MCF 10A (cell line): ENCODE measurements at regions not wholly inside any gene's neighbourhood (a gene's known extent, or its start where the extent isn't known, plus 50 kb on each side); places are given as distances from the start of the nearest gene placed in this dataset.

Experiments
- BruUV-seq: library from RNA; stranded (reverse); fragments of 400-500 nt; replicated peaks from 2 replicates; lab custom pipeline; 2021; lab: Mats Ljungman, UMichigan
- CTCF ChIA-PET: fragments of 300-600 bp; sonication (Branson Sonifier 250); formaldehyde crosslinking; extraction: SDS; loops from one replicate; lab custom pipeline; 2021; ENCODE audit warnings: antibody characterized with exemption, inconsistent platforms; lab: Yijun Ruan, JAX
- POLR2A ChIA-PET: fragments of 300-600, 350-650 bp; sonication (Branson Sonifier 250); formaldehyde crosslinking; extraction: SDS; loops from one replicate; lab custom pipeline; 2020; ENCODE audit warnings: antibody characterized with exemption, inconsistent platforms; lab: Yijun Ruan, JAX
- DNase-seq: peaks from one replicate; pipeline ENCODE4 v3.0.0-alpha.2; 2018; ENCODE audit not compliant: unreplicated experiment
- H3K27ac Mint-ChIP-seq: one replicate; pipeline ENCODE4 v1.8.0; 2022; ENCODE audit warnings: mild to moderate bottlenecking, low read depth, mixed read lengths; ENCODE audit not compliant: unreplicated experiment
- H3K27me3 Mint-ChIP-seq: one replicate; pipeline ENCODE4 v1.8.0; 2022; ENCODE audit warnings: mixed read lengths; ENCODE audit not compliant: insufficient read depth, unreplicated experiment
- H3K36me3 Mint-ChIP-seq: one replicate; pipeline ENCODE4 v1.8.0; 2022; ENCODE audit warnings: mild to moderate bottlenecking, moderate library complexity, mixed read lengths; ENCODE audit not compliant: insufficient read depth, unreplicated experiment
- H3K4me1 Mint-ChIP-seq: one replicate; pipeline ENCODE4 v1.8.0; 2022; ENCODE audit warnings: mixed read lengths; ENCODE audit not compliant: insufficient read depth, unreplicated experiment
- H3K4me3 Mint-ChIP-seq: one replicate; pipeline ENCODE4 v1.8.0; 2022; ENCODE audit warnings: mild to moderate bottlenecking, moderate library complexity, mixed read lengths; ENCODE audit not compliant: unreplicated experiment
- H3K9me3 Mint-ChIP-seq: one replicate; pipeline ENCODE4 v1.8.0; 2022; ENCODE audit warnings: mixed read lengths; ENCODE audit not compliant: unreplicated experiment
- CTCF ChIP-seq: fragments of 200-600 bp; IDR thresholded peaks from one replicate; pipeline ENCODE4 v1.8.0; 2022; ENCODE audit warnings: antibody characterized with exemption, mild to moderate bottlenecking; ENCODE audit not compliant: unreplicated experiment
- intact Hi-C: fragments of 100-400 bp; cut with micrococcal nuclease; formaldehyde crosslinking; loops from 2 replicates; pipeline ENCODE4 v1.14.1; 2022

GRCh38 chr11:95388086-95388485 lies 157.1 kb upstream of the SESN3 start:
- ChIA-PET CTCF (interaction anchor here (0.6 kb wide), 1 partner anchor 418 kb away, joined by 4 read pairs; no protein-coding TSS in a partner anchor), POLR2A (no interaction called here)
- no peaks in the 10 kb centered on the region for H3K9me3 Mint-ChIP-seq
- no peak for TF ChIP-seq CTCF
- H3K27ac Mint-ChIP-seq = no peak overlapping the region
- no peaks in the 10 kb centered on the region for H3K27me3 Mint-ChIP-seq
- H3K4me3 Mint-ChIP-seq = no peak overlapping the region
- intact Hi-C loops = no loop called here
- BruUV-seq = no TSS peak
- no peaks in the 10 kb centered on the region for H3K36me3 Mint-ChIP-seq
- no peak for DNase-seq
- no peaks in the 10 kb centered on the region for H3K4me1 Mint-ChIP-seq

GRCh38 chr11:95387325-95387724 lies 156.3 kb upstream of the SESN3 start:
- no peak for DNase-seq
- no peak overlapping the region for H3K27ac Mint-ChIP-seq
- POLR2A ChIA-PET = no interaction called here
- no peak for TF ChIP-seq CTCF
- no peak overlapping the region for H3K4me3 Mint-ChIP-seq
- BruUV-seq = no TSS peak
- H3K36me3 Mint-ChIP-seq = no peaks in the 10 kb centered on the region
- no peaks in the 10 kb centered on the region for H3K4me1 Mint-ChIP-seq
- intact Hi-C loops = no loop called here
- CTCF ChIA-PET = interaction anchor here (0.5 to 0.6 kb wide), 2 partner anchors 88 to 417 kb away, joined by 4 read pairs; no protein-coding TSS in a partner anchor
- H3K9me3 Mint-ChIP-seq = no peaks in the 10 kb centered on the region
- no peaks in the 10 kb centered on the region for H3K27me3 Mint-ChIP-seq

GRCh38 chr11:95385577-95385976 lies 154.6 kb upstream of the SESN3 start:
- DNase-seq = no peak
- ChIA-PET POLR2A (no interaction called here), CTCF (no interaction called here)
- Mint-ChIP-seq H3K4me1 (no peaks in the 10 kb centered on the region), H3K4me3 (no peak overlapping the region), H3K27ac (no peak overlapping the region), H3K36me3 (no peaks in the 10 kb centered on the region), H3K27me3 (no peaks in the 10 kb centered on the region), H3K9me3 (no peaks in the 10 kb centered on the region)
- BruUV-seq = no TSS peak
- intact Hi-C loops = no loop called here
- no peak for TF ChIP-seq CTCF

GRCh38 chr11:95379479-95379878 lies 148.5 kb upstream of the SESN3 start:
- H3K36me3 Mint-ChIP-seq = no peaks in the 10 kb centered on the region
- no peak for DNase-seq
- H3K27me3 Mint-ChIP-seq = no peaks in the 10 kb centered on the region
- CTCF ChIA-PET = interaction anchor here (0.6 kb wide), 1 partner anchor 183 kb away, joined by 3 read pairs; no protein-coding TSS in a partner anchor
- H3K4me3 Mint-ChIP-seq = no peak overlapping the region
- POLR2A ChIA-PET = interaction anchor here (1.6 kb wide), 1 partner anchor 20 kb away, joined by 4 read pairs; no protein-coding TSS in a partner anchor
- H3K27ac Mint-ChIP-seq = no peak overlapping the region
- H3K4me1 Mint-ChIP-seq = no peaks in the 10 kb centered on the region
- intact Hi-C loops = no loop called here
- no peaks in the 10 kb centered on the region for H3K9me3 Mint-ChIP-seq
- no TSS peak for BruUV-seq
- no peak for TF ChIP-seq CTCF
